AG20443 (cell line): ENCODE measurements at regions not wholly inside any gene's neighbourhood (a gene's known extent, or its start where the extent isn't known, plus 50 kb on each side); places are given as distances from the start of the nearest gene placed in this dataset.
"Not testable (repeated sequence)": the region's sequence is repeated elsewhere in the genome, so short reads cannot be mapped to it uniquely, and the experiment has no call there.

ENCODE experiments used
- DNase-seq: peaks from one replicate; pipeline ENCODE4 v3.0.0; 2012; ENCODE audit warnings: low spot score, mixed read lengths

- peak; percentile 60 for DNase-seq
Measured at GRCh38 chr11:13135385-13136271, 126.5 kb downstream of the RASSF10 start.

- DNase-seq, result no peak
Measured at GRCh38 chr11:13136272-13136596, 127.1 kb downstream of the RASSF10 start.

- no peak for DNase-seq
Measured at GRCh38 chr11:13137844-13138301, 128.8 kb downstream of the RASSF10 start.

- DNase-seq, result not testable (repeated sequence)
Measured at GRCh38 chr11:13139085-13139484, 130.0 kb downstream of the RASSF10 start.

- DNase-seq, result no peak
Measured at GRCh38 chr11:13140028-13140870, 131.1 kb downstream of the RASSF10 start.

- no peak for DNase-seq
Measured at GRCh38 chr11:13140873-13141655, 131.9 kb downstream of the RASSF10 start.

GRCh38 chr11:13141731-13142709, 132.9 kb downstream of the RASSF10 start:
- DNase-seq, result no peak

- no peak for DNase-seq
Measured at GRCh38 chr11:13143486-13144297, 133.9 kb upstream of the BMAL1 start.

- no peak for DNase-seq
Measured at GRCh38 chr11:13145461-13145860, 132.1 kb upstream of the BMAL1 start.

- DNase-seq, result no peak
Measured at GRCh38 chr11:13149991-13150390, 127.6 kb upstream of the BMAL1 start.

- DNase-seq, result no peak
Measured at GRCh38 chr11:13150487-13150886, 127.1 kb upstream of the BMAL1 start.

GRCh38 chr11:13152264-13152663, 125.3 kb upstream of the BMAL1 start:
- DNase-seq, result no peak

GRCh38 chr11:13152736-13153541, 124.7 kb upstream of the BMAL1 start:
- DNase-seq, result peak; percentile 50

- not testable (repeated sequence) for DNase-seq
Measured at GRCh38 chr11:13154374-13154773, 123.2 kb upstream of the BMAL1 start.

- DNase-seq, result no peak
Measured at GRCh38 chr11:13160346-13160745, 117.2 kb upstream of the BMAL1 start.

GRCh38 chr11:13160806-13161205, 116.8 kb upstream of the BMAL1 start:
- no peak for DNase-seq

GRCh38 chr11:13163158-13163557, 114.4 kb upstream of the BMAL1 start:
- no peak for DNase-seq

- DNase-seq, result no peak
Measured at GRCh38 chr11:13166036-13166435, 111.6 kb upstream of the BMAL1 start.

GRCh38 chr11:13168271-13168670, 109.3 kb upstream of the BMAL1 start:
- no peak for DNase-seq
